ENCODE measurements at regions not wholly inside any gene's neighbourhood (a gene's known extent, or its start where the extent isn't known, plus 50 kb on each side); places are given as distances from the start of the nearest gene placed in this dataset.

DNA sequence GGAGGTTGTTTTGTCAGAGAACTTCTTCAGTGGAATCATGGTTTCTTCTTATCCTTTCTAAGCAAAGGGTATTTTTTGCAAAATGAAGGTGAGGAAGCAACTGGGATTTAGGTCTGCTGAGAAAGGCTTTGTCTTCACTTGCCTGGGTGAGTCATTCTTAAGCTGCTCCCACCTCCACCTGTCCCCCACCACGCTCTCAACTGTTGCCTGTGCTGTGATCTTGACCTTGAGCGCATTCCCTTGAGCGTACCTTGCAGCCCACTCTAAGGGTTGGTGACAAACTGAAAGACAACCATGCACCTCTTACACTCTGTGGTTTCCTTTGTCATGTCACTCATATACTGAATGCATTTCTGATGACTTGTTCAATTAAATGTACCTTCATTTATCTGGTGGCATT is 641.1 kb downstream of the RNF144B start:
- TF ChIP-seq POLR2A (IDR thresholded peaks at IDR 0.05; ENCODE audit: low read depth): no peak
- TF ChIP-seq CTCF (IDR thresholded peaks at IDR 0.05): no peak
- no peak for TF ChIP-seq EP300 (IDR thresholded peaks at IDR 0.05)
- TF ChIP-seq POLR2AphosphoS5 (IDR thresholded peaks at IDR 0.05): no peak

Measured in esophagus muscularis mucosa (tissue), 4 donors.